ENCODE measurements at regions not wholly inside any gene's neighbourhood (a gene's known extent, or its start where the extent isn't known, plus 50 kb on each side); places are given as distances from the start of the nearest gene placed in this dataset.

- TF ChIP-seq CTCF (IDR thresholded peaks at IDR 0.05; ENCODE audit: low read depth, low read length, missing input control) (no peak), NR2F2 (IDR thresholded peaks at IDR 0.05) (no peak), ZBTB33 (IDR thresholded peaks at IDR 0.05) (no peak), EGR1 (IDR thresholded peaks at IDR 0.05; ENCODE audit: low read depth in 2 of 2) (no peak), SP1 (IDR thresholded peaks at IDR 0.05) (no peak)
- TF ChIP-seq, protein P1, sequence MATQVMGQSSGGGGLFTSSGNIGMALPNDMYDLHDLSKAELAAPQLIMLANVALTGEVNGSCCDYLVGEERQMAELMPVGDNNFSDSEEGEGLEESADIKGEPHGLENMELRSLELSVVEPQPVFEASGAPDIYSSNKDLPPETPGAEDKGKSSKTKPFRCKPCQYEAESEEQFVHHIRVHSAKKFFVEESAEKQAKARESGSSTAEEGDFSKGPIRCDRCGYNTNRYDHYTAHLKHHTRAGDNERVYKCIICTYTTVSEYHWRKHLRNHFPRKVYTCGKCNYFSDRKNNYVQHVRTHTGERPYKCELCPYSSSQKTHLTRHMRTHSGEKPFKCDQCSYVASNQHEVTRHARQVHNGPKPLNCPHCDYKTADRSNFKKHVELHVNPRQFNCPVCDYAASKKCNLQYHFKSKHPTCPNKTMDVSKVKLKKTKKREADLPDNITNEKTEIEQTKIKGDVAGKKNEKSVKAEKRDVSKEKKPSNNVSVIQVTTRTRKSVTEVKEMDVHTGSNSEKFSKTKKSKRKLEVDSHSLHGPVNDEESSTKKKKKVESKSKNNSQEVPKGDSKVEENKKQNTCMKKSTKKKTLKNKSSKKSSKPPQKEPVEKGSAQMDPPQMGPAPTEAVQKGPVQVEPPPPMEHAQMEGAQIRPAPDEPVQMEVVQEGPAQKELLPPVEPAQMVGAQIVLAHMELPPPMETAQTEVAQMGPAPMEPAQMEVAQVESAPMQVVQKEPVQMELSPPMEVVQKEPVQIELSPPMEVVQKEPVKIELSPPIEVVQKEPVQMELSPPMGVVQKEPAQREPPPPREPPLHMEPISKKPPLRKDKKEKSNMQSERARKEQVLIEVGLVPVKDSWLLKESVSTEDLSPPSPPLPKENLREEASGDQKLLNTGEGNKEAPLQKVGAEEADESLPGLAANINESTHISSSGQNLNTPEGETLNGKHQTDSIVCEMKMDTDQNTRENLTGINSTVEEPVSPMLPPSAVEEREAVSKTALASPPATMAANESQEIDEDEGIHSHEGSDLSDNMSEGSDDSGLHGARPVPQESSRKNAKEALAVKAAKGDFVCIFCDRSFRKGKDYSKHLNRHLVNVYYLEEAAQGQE (IDR thresholded peaks at IDR 0.05), result no peak
These were observed 2641.8 kb upstream of the PCDH20 start for GRCh38 chr13:64057372-64058020.

Data from liver (tissue), 3 donors.